PC-9 (cell line): ENCODE measurements at regions not wholly inside any gene's neighbourhood (a gene's known extent, or its start where the extent isn't known, plus 50 kb on each side); places are given as distances from the start of the nearest gene placed in this dataset.

Source experiments
- BruUV-seq: library from RNA; stranded (reverse); fragments of 400-500 nt; replicated peaks from 2 replicates; lab custom pipeline; 2021; lab: Mats Ljungman, UMichigan
- CTCF ChIA-PET: fragments of 300-600 bp; sonication (Branson Sonifier 250); formaldehyde crosslinking; loops from one replicate; lab custom pipeline; 2022; ENCODE audit warnings: antibody characterized with exemption; lab: Charles Lee
- POLR2A ChIA-PET: fragments of 300-600 bp; sonication (Branson Sonifier 250); formaldehyde crosslinking; loops from one replicate; lab custom pipeline; 2022; ENCODE audit warnings: antibody characterized with exemption; ENCODE audit not compliant: unreplicated experiment; lab: Charles Lee
- DNase-seq, 2 experiments: peaks; one replicate each; pipeline versions ENCODE4 v3.0.0 to v3.0.0-alpha.2; 2015 to 2022; ENCODE audit warnings: mixed read lengths in 1 of 2
- H2AFZ ChIP-seq: fragments of 200-600 bp; sonication (generic); 2 replicates; pipeline ENCODE4 v1.8.1; 2017; ENCODE audit warnings: antibody characterized with exemption
- H3F3A ChIP-seq: fragments of 200-600 bp; sonication (generic); 2 replicates; pipeline ENCODE4 v1.8.1; 2017; ENCODE audit warnings: antibody characterized with exemption, mild to moderate bottlenecking, low read depth; ENCODE audit not compliant: insufficient read depth
- H3K27ac ChIP-seq: fragments of 200-600 bp; sonication (generic); 2 replicates; pipeline ENCODE4 v1.6.1; 2016; ENCODE audit warnings: mixed run types
- H3K27me3 ChIP-seq: fragments of 200-600 bp; sonication (generic); 2 replicates; pipeline ENCODE4 v1.6.1; 2016; ENCODE audit warnings: low read depth, mixed run types; ENCODE audit not compliant: insufficient read depth
- H3K36me3 ChIP-seq: fragments of 200-600 bp; sonication (generic); 2 replicates; pipeline ENCODE4 v1.6.1; 2016; ENCODE audit warnings: low read depth, mixed run types
- H3K4me1 ChIP-seq: fragments of 200-600 bp; sonication (generic); replicated peaks from 2 replicates; pipeline ENCODE4 v1.6.1; 2016; ENCODE audit warnings: mixed run types; ENCODE audit not compliant: insufficient read depth
- H3K4me2 ChIP-seq: fragments of 200-600 bp; sonication (generic); 2 replicates; pipeline ENCODE4 v1.6.1; 2017; ENCODE audit warnings: mixed run types
- H3K4me3 ChIP-seq: fragments of 200-600 bp; sonication (generic); 2 replicates; pipeline ENCODE4 v1.6.1; 2016; ENCODE audit warnings: mixed run types
- H3K79me2 ChIP-seq: fragments of 200-600 bp; sonication (generic); 2 replicates; pipeline ENCODE4 v1.6.1; 2017; ENCODE audit warnings: low read depth, mixed run types
- H3K9me2 ChIP-seq: fragments of 200-600 bp; sonication (generic); 2 replicates; pipeline ENCODE4 v1.8.1; 2017; ENCODE audit warnings: mild to moderate bottlenecking; ENCODE audit not compliant: insufficient read depth
- H3K9me3 ChIP-seq: fragments of 200-600 bp; sonication (generic); 2 replicates; pipeline ENCODE4 v1.8.1; 2016; ENCODE audit warnings: low read depth; ENCODE audit not compliant: insufficient read depth
- H4K20me1 ChIP-seq: fragments of 200-600 bp; sonication (generic); 2 replicates; pipeline ENCODE4 v1.8.1; 2017; ENCODE audit not compliant: insufficient read depth
- EZH2 ChIP-seq: fragments of 200-600 bp; sonication (generic); IDR thresholded peaks from 2 replicates; pipeline ENCODE4 v1.8.0; 2017; ENCODE audit warnings: antibody characterized with exemption, low read depth
- intact Hi-C: fragments of 100-400 bp; cut with micrococcal nuclease; formaldehyde crosslinking; loops from one replicate; pipeline ENCODE4 v1.10.0; 2022; ENCODE audit not compliant: unreplicated experiment
- TF ChIP-seq, protein P1 (sequence below): fragments of 200-600 bp; sonication (generic); conservative IDR thresholded peaks from 2 replicates; pipeline ENCODE4 v1.6.1; 2017; ENCODE audit warnings: mixed run types, antibody characterized with exemption, mild to moderate bottlenecking, moderate library complexity

DNA sequence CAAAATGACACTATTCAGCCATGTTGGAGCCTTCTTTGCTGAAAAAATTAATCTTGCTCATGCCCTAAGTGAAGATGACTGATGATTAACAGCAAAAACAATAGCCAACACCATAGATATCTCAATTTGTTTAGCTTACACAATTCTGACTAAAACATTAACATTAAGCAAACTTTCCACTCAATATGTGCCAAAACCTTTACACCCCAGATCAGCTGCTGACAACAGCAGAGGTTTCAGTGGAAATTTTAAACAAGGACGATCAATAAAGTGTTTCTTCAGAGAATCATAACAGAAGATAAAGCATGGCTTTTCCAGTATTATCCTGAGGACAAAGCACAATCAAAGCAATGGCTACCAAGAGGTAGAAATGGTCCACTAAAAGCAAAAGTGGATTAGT is 254.4 kb upstream of the GRAMD2B start:
- H3F3A ChIP-seq = no peaks in the 10 kb centered on the region
- intact Hi-C loops = no loop called here
- no peaks in the 10 kb centered on the region for H3K79me2 ChIP-seq
- POLR2A ChIA-PET = no interaction called here
- no peak overlapping the region for H3K4me3 ChIP-seq
- no TSS peak for BruUV-seq
- no peaks in the 10 kb centered on the region for H4K20me1 ChIP-seq
- TF ChIP-seq EZH2 = no peak
- TF ChIP-seq, protein P1, sequence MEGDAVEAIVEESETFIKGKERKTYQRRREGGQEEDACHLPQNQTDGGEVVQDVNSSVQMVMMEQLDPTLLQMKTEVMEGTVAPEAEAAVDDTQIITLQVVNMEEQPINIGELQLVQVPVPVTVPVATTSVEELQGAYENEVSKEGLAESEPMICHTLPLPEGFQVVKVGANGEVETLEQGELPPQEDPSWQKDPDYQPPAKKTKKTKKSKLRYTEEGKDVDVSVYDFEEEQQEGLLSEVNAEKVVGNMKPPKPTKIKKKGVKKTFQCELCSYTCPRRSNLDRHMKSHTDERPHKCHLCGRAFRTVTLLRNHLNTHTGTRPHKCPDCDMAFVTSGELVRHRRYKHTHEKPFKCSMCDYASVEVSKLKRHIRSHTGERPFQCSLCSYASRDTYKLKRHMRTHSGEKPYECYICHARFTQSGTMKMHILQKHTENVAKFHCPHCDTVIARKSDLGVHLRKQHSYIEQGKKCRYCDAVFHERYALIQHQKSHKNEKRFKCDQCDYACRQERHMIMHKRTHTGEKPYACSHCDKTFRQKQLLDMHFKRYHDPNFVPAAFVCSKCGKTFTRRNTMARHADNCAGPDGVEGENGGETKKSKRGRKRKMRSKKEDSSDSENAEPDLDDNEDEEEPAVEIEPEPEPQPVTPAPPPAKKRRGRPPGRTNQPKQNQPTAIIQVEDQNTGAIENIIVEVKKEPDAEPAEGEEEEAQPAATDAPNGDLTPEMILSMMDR = no peak
- H3K27me3 ChIP-seq = no peaks in the 10 kb centered on the region
- H3K4me2 ChIP-seq = no peak overlapping the region
- H3K27ac ChIP-seq = no peak overlapping the region
- CTCF ChIA-PET = no interaction called here
- H3K4me1 ChIP-seq = no peaks in the 10 kb centered on the region
- no peak for DNase-seq
- H3K9me2 ChIP-seq = no peaks in the 10 kb centered on the region; the same call in 1 of the 2 replicates
- no peaks in the 10 kb centered on the region for H3K36me3 ChIP-seq
- H2AFZ ChIP-seq = no peak overlapping the region
- H3K9me3 ChIP-seq = peaks cover 13% of the 10 kb centered on the region; the same call in 1 of the 2 replicates

DNA sequence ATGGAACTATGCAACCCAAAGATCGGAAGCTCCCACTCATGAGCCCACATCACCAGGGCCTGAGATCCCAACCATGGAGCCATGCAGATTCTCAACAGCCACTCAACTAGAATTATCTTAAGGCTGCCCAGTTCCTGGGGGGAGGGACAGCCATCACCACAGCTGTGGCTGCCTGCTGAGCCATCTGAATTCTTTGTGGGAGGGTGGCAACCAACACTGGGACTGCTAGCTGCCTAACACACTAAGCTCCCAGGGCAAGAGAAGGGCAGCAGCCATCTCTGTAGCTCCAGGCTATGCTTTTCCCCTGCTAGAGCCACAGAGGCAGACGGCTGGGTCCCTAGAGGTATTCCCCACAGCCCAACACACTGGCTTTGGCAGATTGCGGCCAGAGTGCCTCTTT is 251.3 kb upstream of the GRAMD2B start:
- POLR2A ChIA-PET = no interaction called here
- 0 out of 2 replicates have a peak, but pooled peaks cover 7% of the 10 kb centered on the region for H3K9me3 ChIP-seq
- CTCF ChIA-PET = no interaction called here
- H3K9me2 ChIP-seq = no peaks in the 10 kb centered on the region
- DNase-seq = no peak
- no peaks in the 10 kb centered on the region for H3K4me1 ChIP-seq
- no peaks in the 10 kb centered on the region for H4K20me1 ChIP-seq
- H3K4me3 ChIP-seq = no peak overlapping the region
- H3K27ac ChIP-seq = no peak overlapping the region
- H3K4me2 ChIP-seq = no peak overlapping the region
- no peaks in the 10 kb centered on the region for H3F3A ChIP-seq
- TF ChIP-seq, protein P1 = no peak
- TF ChIP-seq EZH2 = no peak
- no peaks in the 10 kb centered on the region for H3K27me3 ChIP-seq
- intact Hi-C loops = no loop called here
- H3K79me2 ChIP-seq = no peaks in the 10 kb centered on the region
- no TSS peak for BruUV-seq
- H3K36me3 ChIP-seq = no peaks in the 10 kb centered on the region
- H2AFZ ChIP-seq = no peak overlapping the region

DNA sequence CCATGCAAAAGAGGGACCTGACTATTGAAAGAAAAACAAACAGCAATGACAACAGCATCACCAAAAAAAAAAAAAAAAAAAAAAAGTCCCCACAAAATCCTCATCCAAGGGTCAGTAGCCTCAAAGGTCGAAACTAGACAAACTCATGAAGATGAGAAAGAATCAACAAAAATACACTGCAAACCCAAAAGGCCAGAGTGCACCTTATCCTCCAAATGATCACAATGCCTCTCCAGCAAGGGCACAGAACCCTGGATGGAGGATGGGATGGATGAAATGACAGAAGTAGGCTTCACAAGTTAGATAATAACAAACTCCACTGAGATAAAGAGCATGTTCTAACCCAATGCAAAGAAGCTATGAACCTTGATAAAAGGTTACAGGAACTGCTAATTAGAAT is 250.4 kb upstream of the GRAMD2B start:
- H3K36me3 ChIP-seq = no peaks in the 10 kb centered on the region
- H3K27ac ChIP-seq = no peak overlapping the region
- H3K9me2 ChIP-seq = no peaks in the 10 kb centered on the region
- no peak overlapping the region for H3K4me2 ChIP-seq
- no peaks in the 10 kb centered on the region for H3F3A ChIP-seq
- H3K4me1 ChIP-seq = no peaks in the 10 kb centered on the region
- H3K79me2 ChIP-seq = no peaks in the 10 kb centered on the region
- BruUV-seq = no TSS peak
- no peak overlapping the region for H2AFZ ChIP-seq
- CTCF ChIA-PET = no interaction called here
- no peaks in the 10 kb centered on the region for H3K27me3 ChIP-seq
- intact Hi-C loops = no loop called here
- POLR2A ChIA-PET = interaction anchor here (0.7 kb wide), 1 partner anchor 1222 kb away, joined by 3 read pairs; no protein-coding TSS in a partner anchor
- H3K9me3 ChIP-seq = no peaks in the 10 kb centered on the region
- DNase-seq = no peak
- TF ChIP-seq EZH2 = no peak
- TF ChIP-seq, protein P1 = no peak
- H4K20me1 ChIP-seq = no peaks in the 10 kb centered on the region
- no peak overlapping the region for H3K4me3 ChIP-seq
